ENCODE measurements at regions not wholly inside any gene's neighbourhood (a gene's known extent, or its start where the extent isn't known, plus 50 kb on each side); places are given as distances from the start of the nearest gene placed in this dataset.
"Not testable (repeated sequence)": the region's sequence is repeated elsewhere in the genome, so short reads cannot be mapped to it uniquely, and the experiment has no call there.

DNA sequence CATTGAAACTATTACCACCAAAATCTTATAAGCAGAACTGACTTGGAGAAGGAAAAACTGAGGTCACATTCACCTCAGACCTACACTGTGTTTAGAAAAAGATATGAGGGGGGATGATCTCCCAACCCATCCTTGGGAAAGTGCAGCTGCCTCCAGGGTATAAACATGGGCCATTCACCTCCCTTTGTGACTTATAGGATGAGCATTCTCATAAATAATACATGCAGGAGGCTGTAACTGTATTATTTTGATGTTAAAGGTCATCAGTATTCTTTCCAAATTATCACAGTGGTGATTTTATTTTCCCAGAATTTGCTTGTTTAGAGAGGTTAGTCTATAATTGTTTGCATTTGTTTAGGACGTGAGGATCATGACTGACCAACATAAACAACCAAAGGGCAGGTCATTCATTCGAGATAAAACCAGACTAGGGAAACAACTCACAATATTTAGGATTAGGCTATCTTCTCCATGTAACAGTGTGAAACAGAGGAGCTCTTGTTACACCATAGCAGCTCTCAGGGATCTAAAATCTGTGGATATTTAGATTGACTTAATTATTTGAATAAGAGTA, 109.2 kb upstream of the NR5A2 start:
- DNase-seq (ENCODE audit: low read depth in 3 of 3, low spot score in 2 of 3) = no peak

GRCh38 chr1:199920635-199921034, 106.9 kb upstream of the NR5A2 start:
- DNase-seq (ENCODE audit: low read depth in 3 of 3, low spot score in 2 of 3) = no peak

DNA sequence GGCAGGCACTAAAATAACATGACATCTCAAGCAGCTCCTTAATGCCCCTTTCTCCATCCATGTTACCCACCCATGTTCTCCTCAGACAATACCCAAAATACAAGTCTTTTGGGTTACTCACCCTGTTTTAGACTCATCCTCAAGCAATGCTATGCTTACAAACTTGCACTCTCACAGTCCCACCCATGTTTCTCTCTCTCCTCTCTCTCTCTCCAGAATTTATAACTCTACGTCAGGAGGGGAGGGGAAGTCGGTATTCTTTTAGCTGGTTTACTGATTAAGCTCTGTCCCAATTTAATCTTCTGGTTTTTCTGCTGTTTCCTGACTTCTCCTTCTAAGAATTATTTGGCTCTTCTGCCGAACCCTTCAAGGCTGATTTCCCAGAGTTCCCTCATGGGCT, 98.0 kb upstream of the NR5A2 start:
- DNase-seq (ENCODE audit: low read depth in 3 of 3, low spot score in 2 of 3) = no peak

GRCh38 chr1:199930067-199930466, 97.4 kb upstream of the NR5A2 start:
- DNase-seq (ENCODE audit: low read depth in 3 of 3, low spot score in 2 of 3) = not testable (repeated sequence)

DNA sequence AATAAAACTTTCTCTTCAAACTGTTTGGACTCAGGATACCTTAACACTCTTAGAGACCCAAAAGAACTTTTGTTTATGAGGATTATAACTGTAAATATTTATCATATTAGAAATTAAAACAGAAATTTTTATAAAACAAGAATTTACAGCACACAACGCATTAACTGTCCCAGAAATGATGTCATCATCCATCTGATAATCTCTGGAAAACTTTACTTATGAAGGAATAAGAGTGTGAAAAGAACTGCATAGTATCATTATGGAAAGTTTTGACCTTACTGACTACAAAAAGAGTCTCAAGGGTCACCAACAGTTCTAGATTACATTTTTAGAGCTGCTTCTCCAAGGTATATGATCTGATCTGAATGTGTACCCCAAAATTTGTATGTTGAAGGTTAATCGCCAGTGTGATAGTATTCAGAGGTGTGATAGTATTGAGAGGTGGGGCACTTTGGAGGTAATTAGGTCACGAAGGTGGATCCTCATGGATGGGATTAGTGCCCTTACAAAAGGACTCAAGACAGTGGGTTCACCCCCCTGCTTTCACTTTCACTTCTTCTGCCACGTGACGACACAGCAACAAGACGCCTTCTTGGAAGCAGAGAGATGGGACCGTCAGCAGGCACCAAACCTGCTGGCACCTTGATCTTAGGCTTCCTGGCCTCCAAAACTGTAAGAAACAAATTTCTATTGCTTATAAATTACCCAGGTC, 95.7 kb upstream of the NR5A2 start:
- DNase-seq (ENCODE audit: low read depth in 3 of 3, low spot score in 2 of 3) = no peak

DNA sequence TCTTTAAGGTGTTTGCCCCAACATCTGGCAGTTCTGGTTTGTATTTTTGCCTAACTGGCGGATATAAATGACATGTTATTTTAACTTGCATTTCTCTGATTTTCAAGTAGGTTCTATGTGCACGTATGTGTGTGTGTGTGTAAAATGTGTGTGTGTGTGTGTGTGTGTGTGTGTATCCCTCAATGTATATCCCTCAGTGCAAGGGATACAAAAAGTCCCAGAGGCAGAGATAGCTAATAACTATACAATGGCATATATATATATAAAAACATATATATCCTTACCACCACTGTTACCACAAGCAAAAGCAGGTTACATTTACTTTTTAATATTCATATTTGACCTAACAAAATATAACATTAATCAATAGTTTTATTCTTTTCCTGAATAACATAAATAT, 95.0 kb upstream of the NR5A2 start:
- DNase-seq (ENCODE audit: low read depth in 3 of 3, low spot score in 2 of 3) = no peak

DNA sequence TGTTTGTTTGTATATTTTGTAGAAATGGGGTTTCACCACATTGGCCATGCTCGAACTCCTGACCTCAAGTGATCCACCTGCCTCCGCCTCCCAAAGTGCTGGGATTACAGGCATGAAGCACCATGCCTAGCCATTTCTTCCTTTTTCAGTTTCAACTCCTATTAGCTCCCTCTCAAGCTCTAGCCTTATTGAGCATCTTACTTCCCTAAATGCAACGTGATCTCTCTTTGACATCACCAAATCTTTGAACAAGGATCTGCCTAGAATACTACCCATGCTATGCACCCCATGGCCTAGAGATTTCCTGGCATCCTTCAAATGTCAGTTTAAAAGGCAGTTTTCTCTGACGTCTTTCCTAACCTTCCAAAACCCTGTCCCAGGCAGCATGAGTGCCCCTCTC, 91.1 kb upstream of the NR5A2 start:
- DNase-seq (ENCODE audit: low read depth in 3 of 3, low spot score in 2 of 3) = no peak

DNA sequence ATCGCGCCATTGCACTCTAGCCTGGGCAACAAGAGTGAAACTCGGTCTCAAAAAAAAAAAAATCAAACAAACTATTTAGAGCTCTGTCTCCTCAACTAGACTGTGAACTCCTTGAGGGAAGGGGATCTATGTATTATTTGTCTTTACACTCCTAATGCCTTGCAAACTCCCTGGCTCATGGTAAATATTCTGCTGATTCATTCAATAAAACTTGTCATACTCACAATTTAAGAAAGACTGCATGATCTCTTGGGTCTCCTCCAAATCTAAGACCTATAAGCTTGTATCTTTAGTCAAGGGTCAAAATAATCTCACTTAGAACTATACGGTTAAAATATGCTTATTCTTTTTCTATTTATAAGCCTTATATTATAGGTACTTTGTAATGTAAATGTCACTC, 90.3 kb upstream of the NR5A2 start:
- no peak for DNase-seq (ENCODE audit: low read depth in 3 of 3, low spot score in 2 of 3)

DNA sequence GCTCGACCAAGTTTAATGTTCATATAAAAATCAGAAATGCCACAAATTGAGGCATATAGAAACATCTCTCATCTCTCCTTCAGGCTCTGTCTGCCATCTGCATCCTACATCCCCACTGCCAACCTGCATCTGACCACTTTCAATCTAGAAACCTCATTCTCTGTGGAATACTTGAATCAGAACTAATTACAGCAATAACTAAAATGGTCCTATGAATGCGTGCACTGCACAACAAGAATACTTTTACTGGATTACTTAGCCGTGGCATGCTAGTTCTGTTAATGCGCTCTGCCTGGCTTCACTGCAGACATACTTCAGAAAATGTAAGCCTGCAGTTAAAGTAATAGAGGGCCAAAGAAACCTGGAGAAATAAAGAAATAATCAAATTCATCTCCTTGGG, 89.8 kb upstream of the NR5A2 start:
- DNase-seq (ENCODE audit: low read depth in 3 of 3, low spot score in 2 of 3) = no peak

DNA sequence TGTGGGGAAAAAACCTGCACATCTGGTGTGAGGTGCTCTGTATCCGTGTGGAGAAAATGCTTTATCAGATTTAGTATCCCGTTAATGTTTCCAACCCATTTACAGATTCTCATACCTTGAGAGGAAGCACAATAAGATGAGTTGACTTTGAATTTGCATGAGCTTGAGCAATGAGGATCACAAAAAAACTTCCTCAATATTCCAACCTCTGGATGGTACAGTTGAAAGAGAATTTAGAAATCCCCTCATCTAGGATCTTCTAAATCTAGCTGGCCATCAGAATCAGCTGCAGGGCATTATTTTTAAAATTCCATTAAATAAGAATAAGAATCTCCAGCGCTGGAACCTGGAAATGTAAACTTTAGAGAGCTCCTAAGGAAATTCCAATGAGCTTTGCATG, 82.5 kb upstream of the NR5A2 start:
- DNase-seq (ENCODE audit: low read depth in 3 of 3, low spot score in 2 of 3) = no peak

GRCh38 chr1:199945591-199945990, 81.9 kb upstream of the NR5A2 start:
- no peak for DNase-seq (ENCODE audit: low read depth in 3 of 3, low spot score in 2 of 3)

DNA sequence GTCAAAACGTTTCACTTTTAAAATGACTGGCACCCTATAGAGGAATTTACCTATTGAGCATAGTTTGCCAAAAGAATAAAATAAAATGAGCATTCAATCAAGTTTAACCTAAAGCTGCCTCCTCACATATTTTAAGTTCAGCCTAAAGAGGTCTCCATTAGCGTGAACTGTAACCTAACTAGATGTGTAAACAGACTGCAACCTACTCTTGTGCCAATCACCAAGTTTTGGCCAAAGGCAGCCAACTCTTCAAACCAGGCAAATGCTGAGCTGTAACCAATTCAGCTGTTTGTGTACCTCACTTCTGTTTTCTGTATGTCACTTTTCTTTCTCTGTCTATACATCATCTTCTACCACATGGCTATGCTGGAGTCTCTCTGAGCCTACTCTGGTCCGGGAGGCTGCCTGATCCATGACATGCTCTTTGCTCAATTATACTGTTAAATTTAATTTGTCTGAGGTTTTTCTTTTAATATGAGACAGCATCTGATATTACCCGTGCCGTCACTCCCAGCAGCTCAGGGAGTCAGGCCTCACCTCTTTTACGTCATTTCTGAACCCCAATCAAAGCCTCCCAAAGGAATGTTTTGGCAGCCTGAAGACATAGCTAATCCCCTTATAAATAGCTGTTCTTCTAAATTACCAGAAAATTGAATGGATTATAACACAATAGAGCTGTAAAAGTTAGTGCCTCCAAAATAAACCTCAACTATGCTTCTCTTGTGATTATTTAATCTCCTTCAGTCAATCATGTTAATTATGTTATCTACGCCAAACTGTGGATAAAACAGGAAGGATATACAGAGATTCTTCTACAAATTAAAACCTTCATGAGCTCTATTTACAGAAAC, 81.0 kb upstream of the NR5A2 start:
- DNase-seq (ENCODE audit: low read depth in 3 of 3, low spot score in 2 of 3) = no peak

GRCh38 chr1:199948587-199949280, 78.8 kb upstream of the NR5A2 start:
- DNase-seq (ENCODE audit: low read depth in 3 of 3, low spot score in 2 of 3) = no peak

GRCh38 chr1:199951005-199951404, 76.5 kb upstream of the NR5A2 start:
- not testable (repeated sequence) for DNase-seq (ENCODE audit: low read depth in 3 of 3, low spot score in 2 of 3)

DNA sequence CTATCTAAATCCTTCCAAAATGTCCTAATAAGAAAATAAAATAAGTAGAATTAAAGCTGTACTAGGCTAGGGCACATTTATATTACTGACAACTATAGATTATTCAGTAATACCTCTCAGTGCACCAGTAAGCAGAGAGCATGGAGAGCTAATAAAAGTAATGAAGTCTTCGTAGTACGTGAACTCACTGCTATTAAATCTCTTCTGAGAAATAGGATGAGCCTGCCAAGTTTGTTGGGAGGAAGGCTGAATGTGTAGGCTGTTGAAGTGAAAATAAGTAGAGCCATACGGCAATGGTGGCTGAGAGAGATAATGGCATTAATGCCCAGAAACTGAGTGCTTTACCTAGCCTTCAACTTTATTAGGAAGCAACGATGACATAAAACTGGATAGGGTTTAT, 73.9 kb upstream of the NR5A2 start:
- DNase-seq (ENCODE audit: low read depth in 3 of 3, low spot score in 2 of 3) = no peak

- DNase-seq (ENCODE audit: low read depth in 3 of 3, low spot score in 2 of 3) = no peak
These were observed 72.8 kb upstream of the NR5A2 start for GRCh38 chr1:199954699-199955098.

- no peak for DNase-seq (ENCODE audit: low read depth in 3 of 3, low spot score in 2 of 3)
These were observed 72.3 kb upstream of the NR5A2 start for GRCh38 chr1:199955235-199955634.

DNA sequence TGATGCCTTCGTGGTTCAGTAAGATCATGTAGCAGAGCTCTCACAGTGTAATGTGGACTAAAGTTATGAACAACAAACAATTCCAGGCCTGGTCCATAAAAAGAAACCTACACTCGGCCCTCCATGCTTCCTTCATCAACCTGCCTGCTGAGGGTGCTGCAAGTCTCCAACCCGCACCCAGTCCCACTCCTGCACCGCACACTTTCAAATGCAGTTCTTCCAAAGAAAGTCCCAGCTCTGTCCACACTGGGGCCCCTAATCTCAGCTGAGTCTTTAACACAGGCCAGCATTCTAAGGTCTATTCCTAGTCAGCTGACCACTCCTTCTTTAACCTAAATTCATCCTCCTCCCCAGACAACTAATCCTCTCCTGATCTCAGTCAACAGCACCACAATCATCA, 71.5 kb upstream of the NR5A2 start:
- DNase-seq (ENCODE audit: low read depth in 3 of 3, low spot score in 2 of 3) = no peak

DNA sequence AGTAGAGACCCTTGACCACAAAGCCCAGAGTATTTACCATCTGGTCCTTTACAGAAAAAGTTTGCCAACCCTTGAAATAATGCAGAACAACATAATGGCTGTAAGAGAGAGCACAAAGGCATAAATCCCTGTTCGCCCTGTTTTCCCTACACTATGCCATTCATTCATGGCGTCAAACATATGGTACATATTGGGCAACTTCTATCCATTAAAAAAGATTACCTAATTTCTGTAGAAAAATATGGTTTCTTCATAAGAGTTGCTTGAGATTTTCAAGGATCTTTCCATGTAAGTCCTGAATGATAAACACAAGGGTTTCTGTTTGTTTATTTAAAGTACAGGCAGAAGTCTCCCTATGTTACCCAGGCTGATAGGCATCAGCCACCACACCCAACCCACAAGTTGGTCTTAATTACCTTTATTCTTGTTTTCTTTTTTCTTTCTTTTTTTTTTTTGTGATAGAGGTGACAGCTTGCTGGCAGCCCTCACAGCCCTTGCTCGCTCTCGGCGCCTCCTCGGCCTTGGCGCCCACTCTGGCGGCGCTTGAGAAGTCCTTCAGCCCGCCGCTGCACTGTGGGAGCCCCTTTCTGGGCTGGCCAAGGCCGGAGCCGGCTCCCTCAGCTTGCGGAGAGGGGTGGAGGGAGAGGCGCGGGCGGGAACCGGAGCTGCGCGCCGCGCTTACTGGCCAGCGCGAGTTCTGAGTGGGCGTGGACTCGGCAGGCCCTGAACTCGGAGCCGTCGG, 68.3 kb upstream of the NR5A2 start:
- DNase-seq (ENCODE audit: low read depth in 3 of 3, low spot score in 2 of 3) = no peak

DNA sequence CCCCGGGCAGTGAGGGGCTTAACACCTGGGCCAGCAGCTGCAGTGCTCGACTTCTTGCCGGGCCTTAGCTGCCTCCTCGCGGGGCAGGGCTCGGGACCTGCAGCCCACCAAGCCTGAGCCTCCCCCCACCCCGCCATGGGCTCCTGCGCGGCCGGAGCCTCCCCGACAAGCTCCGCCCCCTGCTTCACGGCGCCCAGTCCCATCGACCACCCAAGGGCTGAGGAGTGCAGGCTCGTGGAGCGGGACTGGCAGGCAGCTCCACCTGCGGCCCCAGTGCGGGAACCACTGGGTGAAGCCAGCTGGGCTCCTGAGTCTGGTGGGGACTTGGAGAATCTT, 67.8 kb upstream of the NR5A2 start:
- no peak for DNase-seq (ENCODE audit: low read depth in 3 of 3, low spot score in 2 of 3)

DNA sequence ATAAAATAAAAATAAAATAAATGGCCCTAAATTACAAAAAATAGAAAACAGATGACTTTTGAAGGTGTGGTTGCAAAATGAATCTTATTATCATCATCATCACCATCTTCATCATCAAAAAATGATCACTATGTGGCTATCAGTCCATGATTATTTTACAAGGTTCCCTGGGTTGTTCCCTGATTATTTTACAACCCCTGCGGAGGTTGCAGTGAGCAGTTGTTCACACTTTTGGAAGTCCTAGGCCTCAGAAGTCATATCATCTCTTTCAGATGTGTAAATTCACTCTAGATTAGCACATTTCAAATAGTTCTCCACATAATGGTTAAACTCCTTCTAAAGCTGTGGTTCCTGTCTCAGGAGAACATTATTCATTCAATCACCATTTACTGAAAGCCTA, 57.4 kb upstream of the NR5A2 start:
- no peak for DNase-seq (ENCODE audit: low read depth in 3 of 3, low spot score in 2 of 3)
